WERI-Rb-1 (cell line): ENCODE measurements at regions not wholly inside any gene's neighbourhood (a gene's known extent, or its start where the extent isn't known, plus 50 kb on each side); places are given as distances from the start of the nearest gene placed in this dataset.

Source experiments
- DNase-seq: peaks from one replicate; pipeline ENCODE4 v3.0.0-alpha.2; 2020
- H3K27ac ChIP-seq: fragments of 250-450 bp; sonication (Bioruptor Pico); 2 replicates; pipeline ENCODE4 v1.5.1; 2020; ENCODE audit warnings: mild to moderate bottlenecking, moderate library complexity
- H3K27me3 ChIP-seq: fragments of 250-450 bp; sonication (Bioruptor Pico); 2 replicates; pipeline ENCODE4 v1.5.1; 2021; ENCODE audit warnings: mild to moderate bottlenecking, low read depth, moderate library complexity; ENCODE audit not compliant: insufficient read depth, severe bottlenecking
- H3K36me3 ChIP-seq: fragments of 250-450 bp; sonication (Bioruptor Pico); 2 replicates; pipeline ENCODE4 v1.5.1; 2020; ENCODE audit warnings: mild to moderate bottlenecking, moderate library complexity
- H3K4me3 ChIP-seq: 2 replicates; pipeline ENCODE4 v1.5.1; 2011; ENCODE audit warnings: low read depth, mild to moderate bottlenecking, control low read depth, low read length
- H3K9me3 ChIP-seq: fragments of 250-450 bp; sonication (Bioruptor Pico); 2 replicates; pipeline ENCODE4 v1.5.1; 2021; ENCODE audit warnings: mild to moderate bottlenecking, moderate library complexity; ENCODE audit not compliant: severe bottlenecking
- TF ChIP-seq, protein P1 (sequence below): IDR thresholded peaks from 2 replicates; pipeline ENCODE4 v1.5.1; 2011; ENCODE audit warnings: low read depth, mild to moderate bottlenecking, control low read depth, inconsistent platforms, low read length

DNA sequence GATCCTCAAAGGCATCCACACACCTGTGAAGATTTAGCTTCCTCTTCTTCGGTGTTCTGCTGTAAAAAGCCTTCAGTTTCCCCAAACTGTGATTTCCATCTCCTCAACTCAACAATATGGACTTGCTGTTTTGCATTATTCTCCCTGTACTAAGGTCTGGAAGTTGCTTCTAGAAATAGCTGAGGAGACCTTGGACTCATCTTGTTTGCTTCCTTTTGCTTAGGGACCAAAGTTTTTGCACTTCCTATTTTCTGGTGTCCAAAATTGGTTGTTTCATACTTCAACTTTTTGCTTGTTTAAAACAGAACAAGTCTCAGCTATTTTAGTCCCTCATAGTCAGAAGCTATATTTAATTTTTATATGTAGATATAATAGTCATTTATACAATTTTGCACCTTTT, 201.9 kb upstream of the COPS8 start:
- H3K36me3 ChIP-seq = no peaks in the 10 kb centered on the region
- H3K27ac ChIP-seq = no peak overlapping the region
- no peak for DNase-seq
- TF ChIP-seq, protein P1, sequence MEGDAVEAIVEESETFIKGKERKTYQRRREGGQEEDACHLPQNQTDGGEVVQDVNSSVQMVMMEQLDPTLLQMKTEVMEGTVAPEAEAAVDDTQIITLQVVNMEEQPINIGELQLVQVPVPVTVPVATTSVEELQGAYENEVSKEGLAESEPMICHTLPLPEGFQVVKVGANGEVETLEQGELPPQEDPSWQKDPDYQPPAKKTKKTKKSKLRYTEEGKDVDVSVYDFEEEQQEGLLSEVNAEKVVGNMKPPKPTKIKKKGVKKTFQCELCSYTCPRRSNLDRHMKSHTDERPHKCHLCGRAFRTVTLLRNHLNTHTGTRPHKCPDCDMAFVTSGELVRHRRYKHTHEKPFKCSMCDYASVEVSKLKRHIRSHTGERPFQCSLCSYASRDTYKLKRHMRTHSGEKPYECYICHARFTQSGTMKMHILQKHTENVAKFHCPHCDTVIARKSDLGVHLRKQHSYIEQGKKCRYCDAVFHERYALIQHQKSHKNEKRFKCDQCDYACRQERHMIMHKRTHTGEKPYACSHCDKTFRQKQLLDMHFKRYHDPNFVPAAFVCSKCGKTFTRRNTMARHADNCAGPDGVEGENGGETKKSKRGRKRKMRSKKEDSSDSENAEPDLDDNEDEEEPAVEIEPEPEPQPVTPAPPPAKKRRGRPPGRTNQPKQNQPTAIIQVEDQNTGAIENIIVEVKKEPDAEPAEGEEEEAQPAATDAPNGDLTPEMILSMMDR = no peak
- no peak overlapping the region for H3K4me3 ChIP-seq
- H3K27me3 ChIP-seq = no peaks in the 10 kb centered on the region
- no peaks in the 10 kb centered on the region for H3K9me3 ChIP-seq

DNA sequence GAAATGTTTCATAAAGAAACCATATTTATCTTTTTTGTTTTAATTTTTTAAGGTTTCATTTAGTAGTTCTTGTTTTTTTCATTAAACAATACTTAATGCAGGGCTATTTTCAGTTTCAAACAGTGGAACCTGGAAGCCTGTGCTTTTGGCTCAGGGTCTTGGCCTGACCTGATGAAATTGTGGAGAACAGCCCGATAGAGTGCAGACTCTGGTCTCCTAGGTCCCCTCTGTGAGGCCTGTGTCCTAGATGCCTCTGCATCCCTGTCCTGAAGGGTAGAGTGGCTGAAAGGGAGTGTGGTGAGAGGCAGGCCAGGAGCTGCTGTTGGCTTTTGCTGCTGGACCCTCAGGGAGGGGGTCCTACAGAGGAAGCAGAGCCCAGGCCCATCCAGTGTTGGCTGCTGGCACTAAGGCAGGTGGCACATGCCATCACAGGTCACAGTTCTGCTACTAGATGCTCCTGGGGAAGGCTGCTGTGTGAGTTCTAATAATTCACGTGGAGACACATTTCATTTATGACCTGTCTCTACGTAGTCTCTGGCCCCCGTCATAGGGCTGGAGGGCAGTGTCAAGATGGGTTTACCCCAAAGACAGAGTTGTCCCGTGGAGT, 201.0 kb upstream of the COPS8 start:
- DNase-seq = no peak
- H3K27ac ChIP-seq = no peak overlapping the region
- H3K4me3 ChIP-seq = no peak overlapping the region
- H3K36me3 ChIP-seq = no peaks in the 10 kb centered on the region
- H3K9me3 ChIP-seq = no peaks in the 10 kb centered on the region
- TF ChIP-seq, protein P1 = no peak
- no peaks in the 10 kb centered on the region for H3K27me3 ChIP-seq

DNA sequence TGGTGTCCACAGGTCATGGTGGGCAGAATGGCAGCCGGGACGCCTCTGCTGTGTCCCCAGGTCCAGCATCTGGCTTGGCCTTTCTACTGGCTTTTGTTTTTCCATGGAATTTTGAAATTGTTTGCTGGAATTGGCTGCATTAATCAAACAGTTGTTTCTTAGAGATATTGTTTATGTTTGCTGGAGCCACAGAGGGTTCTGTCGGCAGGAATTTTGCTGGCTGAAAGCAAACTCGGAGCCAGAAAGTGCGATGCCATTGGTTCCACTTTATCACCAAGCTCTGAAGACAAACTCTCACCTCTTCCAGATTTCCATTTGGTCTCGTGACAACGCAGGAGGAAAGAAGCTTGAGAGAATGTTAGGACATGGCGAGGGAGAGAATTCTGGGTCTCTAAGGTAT, 199.2 kb upstream of the COPS8 start:
- H3K27me3 ChIP-seq = no peaks in the 10 kb centered on the region
- H3K9me3 ChIP-seq = no peaks in the 10 kb centered on the region
- no peak for DNase-seq
- H3K4me3 ChIP-seq = no peak overlapping the region
- TF ChIP-seq, protein P1 = no peak
- H3K27ac ChIP-seq = no peak overlapping the region
- no peaks in the 10 kb centered on the region for H3K36me3 ChIP-seq

DNA sequence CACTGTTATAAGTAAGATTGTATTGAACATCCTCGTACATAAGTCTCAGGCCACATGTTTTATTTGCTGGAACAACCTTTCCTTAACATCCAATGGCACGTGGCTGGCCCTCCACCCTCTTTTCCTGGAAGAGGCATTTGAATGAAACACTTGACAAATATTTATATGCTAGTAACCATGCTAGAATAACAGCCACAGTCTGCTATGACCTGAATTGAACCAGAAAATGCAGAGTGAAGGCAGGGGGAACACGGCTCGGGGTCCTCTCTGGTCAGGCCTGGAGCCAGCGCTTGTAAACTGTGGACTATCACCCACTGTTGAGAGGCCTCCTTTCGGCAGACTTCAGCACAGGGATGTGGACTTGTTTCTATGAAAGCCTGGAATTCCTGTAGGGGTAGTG, 198.2 kb upstream of the COPS8 start:
- H3K27ac ChIP-seq = no peak overlapping the region
- H3K27me3 ChIP-seq = no peaks in the 10 kb centered on the region
- no peak for DNase-seq
- H3K9me3 ChIP-seq = no peaks in the 10 kb centered on the region
- H3K36me3 ChIP-seq = no peaks in the 10 kb centered on the region
- TF ChIP-seq, protein P1 = no peak
- H3K4me3 ChIP-seq = no peak overlapping the region

DNA sequence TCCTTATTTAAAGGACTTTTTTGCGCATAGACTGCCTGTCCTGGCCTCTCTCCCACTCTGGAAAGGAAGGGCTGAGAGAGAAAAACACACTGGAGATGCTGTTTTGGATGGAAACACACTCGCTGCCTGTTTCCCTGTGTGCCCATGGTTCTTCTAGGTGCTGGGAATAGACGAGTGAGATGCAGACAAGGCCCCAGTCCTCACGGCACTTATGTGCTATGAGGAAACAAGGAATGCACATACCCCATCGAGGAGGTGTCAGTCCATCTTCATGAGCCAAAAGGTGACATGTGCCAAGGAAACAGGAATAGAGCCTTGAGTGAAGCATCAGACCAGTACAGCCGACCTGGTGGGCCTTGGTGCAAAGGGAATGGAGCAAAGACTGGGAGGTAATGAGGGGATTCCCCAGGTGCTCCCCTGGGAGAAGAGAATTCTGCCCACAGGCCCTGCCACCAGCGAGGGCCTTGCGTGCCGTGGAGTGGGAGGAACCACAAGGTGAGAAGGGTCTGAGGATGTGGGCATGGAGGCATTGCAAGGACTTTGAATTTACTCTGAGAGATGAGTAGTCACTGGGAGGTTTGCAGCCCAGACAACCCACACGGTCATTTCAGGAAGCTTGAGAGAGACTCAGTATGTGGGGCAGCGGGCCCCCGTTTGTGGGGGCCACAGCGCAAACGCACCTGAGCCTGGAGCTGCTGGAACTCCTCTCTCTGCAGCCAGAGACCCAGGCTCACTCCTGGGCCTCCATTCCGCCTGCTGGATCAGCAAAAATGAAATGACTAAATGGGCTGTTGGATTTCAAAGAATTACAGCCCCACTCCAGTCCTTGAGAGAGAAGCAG, 197.5 kb upstream of the COPS8 start:
- no peaks in the 10 kb centered on the region for H3K9me3 ChIP-seq

More for the DNA sequence above, 197.5 kb upstream of the COPS8 start:
- no peak for DNase-seq
- TF ChIP-seq, protein P1 = no peak
- Histone ChIP-seq H3K36me3 (no peaks in the 10 kb centered on the region), H3K27me3 (no peaks in the 10 kb centered on the region), H3K27ac (no peak overlapping the region), H3K4me3 (no peak overlapping the region)
